ENCODE measurements at regions not wholly inside any gene's neighbourhood (a gene's known extent, or its start where the extent isn't known, plus 50 kb on each side); places are given as distances from the start of the nearest gene placed in this dataset.

GRCh38 chr3:162073422-162073975, 576.9 kb downstream of the OTOL1 start (continued):
- no peak for TF ChIP-seq ZNF425 (CRISPR knock-in tag; conservative IDR thresholded peaks at IDR 0.05)

GRCh38 chr3:162077108-162077507, 580.5 kb downstream of the OTOL1 start:
- DNase-seq (ENCODE audit: low spot score) (no peak), ATAC-seq (no peak)
- Mint-ChIP-seq H3K36me3 (no peaks in the 10 kb centered on the region), H3K9me3 (peaks cover 5% of the 10 kb centered on the region), H3K4me3 (no peak overlapping the region), H3K27me3 (ENCODE audit: low read depth) (no peaks in the 10 kb centered on the region), H3K4me1 (no peaks in the 10 kb centered on the region), H3K27ac (no peak overlapping the region)
- CTCF ChIA-PET, result no interaction called here
- POLR2A ChIA-PET, result no interaction called here
- TF ChIP-seq ETV6 (CRISPR knock-in tag; IDR thresholded peaks at IDR 0.05) (no peak), MXD4 (CRISPR knock-in tag; IDR thresholded peaks at IDR 0.05; ENCODE audit: borderline replicate concordance) (no peak), HMGXB4 (CRISPR knock-in tag; IDR thresholded peaks at IDR 0.05) (no peak), NFATC4 (CRISPR knock-in tag; IDR thresholded peaks at IDR 0.05) (no peak), ATF1 (CRISPR knock-in tag; IDR thresholded peaks at IDR 0.05) (no peak), MYBL2 (CRISPR knock-in tag; IDR thresholded peaks at IDR 0.05) (no peak), NFYB (CRISPR knock-in tag; conservative IDR thresholded peaks at IDR 0.05; ENCODE audit: low read depth) (no peak)

- H3K36me3 Mint-ChIP-seq, result no peaks in the 10 kb centered on the region
- H3K9me3 Mint-ChIP-seq, result peaks cover 5% of the 10 kb centered on the region
- POLR2A ChIA-PET, result no interaction called here
- H3K27me3 Mint-ChIP-seq (ENCODE audit: low read depth), result no peaks in the 10 kb centered on the region
- no peak overlapping the region for H3K27ac Mint-ChIP-seq
- CTCF ChIA-PET, result no interaction called here
- H3K4me3 Mint-ChIP-seq, result no peak overlapping the region
- TF ChIP-seq ELF4 (CRISPR knock-in tag; IDR thresholded peaks at IDR 0.05; ENCODE audit: low read depth) (no peak), TCF7 (CRISPR knock-in tag; IDR thresholded peaks at IDR 0.05; ENCODE audit: low read depth) (no peak), MYBL2 (CRISPR knock-in tag; IDR thresholded peaks at IDR 0.05) (no peak), AFF4 (CRISPR knock-in tag; IDR thresholded peaks at IDR 0.05; ENCODE audit: borderline replicate concordance) (no peak), CREM (CRISPR knock-in tag; IDR thresholded peaks at IDR 0.05) (no peak), SOX15 (CRISPR knock-in tag; IDR thresholded peaks at IDR 0.05) (no peak), RORB (CRISPR knock-in tag; IDR thresholded peaks at IDR 0.05) (no peak), ZSCAN18 (CRISPR knock-in tag; IDR thresholded peaks at IDR 0.05) (no peak)
- H3K4me1 Mint-ChIP-seq, result no peaks in the 10 kb centered on the region
- no peak for DNase-seq (ENCODE audit: low spot score)
- no peak for ATAC-seq
These were observed 585.9 kb downstream of the OTOL1 start for GRCh38 chr3:162082516-162082915.

Measured in WTC11 (cell line).